Neutrophil (primary cell): ENCODE measurements at regions not wholly inside any gene's neighbourhood (a gene's known extent, or its start where the extent isn't known, plus 50 kb on each side); places are given as distances from the start of the nearest gene placed in this dataset.

Experiments
- H3K27ac ChIP-seq: fragments of 200-600 bp; sonication (generic); 2 replicates; pipeline ENCODE4 v1.5.1; 2016; ENCODE audit warnings: mild to moderate bottlenecking, moderate library complexity
- H3K27me3 ChIP-seq: fragments of 200-600 bp; sonication (generic); 2 replicates; pipeline ENCODE4 v1.6.0; 2016; ENCODE audit warnings: mild to moderate bottlenecking
- H3K36me3 ChIP-seq: fragments of 200-600 bp; sonication (generic); 2 replicates; pipeline ENCODE4 v1.5.1; 2017
- H3K4me1 ChIP-seq, 2 experiments: fragments of 200-600 bp in 1 of 2; sonication (generic) in 1 of 2; 1 replicate in 1 of 2; 2 replicates in 1 of 2; pipeline versions ENCODE4 v1.5.1 to v1.6.1; 2013 to 2016; ENCODE audit warnings: low read depth in 1 of 2, low read length in 1 of 2, mild to moderate bottlenecking in 1 of 2, moderate library complexity in 1 of 2; ENCODE audit not compliant: control insufficient read depth in 1 of 2, insufficient read depth in 1 of 2
- H3K4me3 ChIP-seq, 2 experiments: fragments of 200-600 bp in 1 of 2; sonication (generic) in 1 of 2; 1 replicate in 1 of 2; 2 replicates in 1 of 2; pipeline ENCODE4 v1.5.1; 2013 to 2016; ENCODE audit warnings: low read depth in 1 of 2, low read length in 1 of 2, mild to moderate bottlenecking in 1 of 2, moderate library complexity in 1 of 2
- H3K9me3 ChIP-seq: fragments of 200-600 bp; sonication (generic); 2 replicates; pipeline ENCODE4 v1.5.1; 2016
- TF ChIP-seq, protein P1 (sequence below): fragments of 200-600 bp; sonication (generic); IDR thresholded peaks from 2 replicates; pipeline ENCODE4 v1.5.1; 2016; ENCODE audit warnings: antibody characterized with exemption

DNA sequence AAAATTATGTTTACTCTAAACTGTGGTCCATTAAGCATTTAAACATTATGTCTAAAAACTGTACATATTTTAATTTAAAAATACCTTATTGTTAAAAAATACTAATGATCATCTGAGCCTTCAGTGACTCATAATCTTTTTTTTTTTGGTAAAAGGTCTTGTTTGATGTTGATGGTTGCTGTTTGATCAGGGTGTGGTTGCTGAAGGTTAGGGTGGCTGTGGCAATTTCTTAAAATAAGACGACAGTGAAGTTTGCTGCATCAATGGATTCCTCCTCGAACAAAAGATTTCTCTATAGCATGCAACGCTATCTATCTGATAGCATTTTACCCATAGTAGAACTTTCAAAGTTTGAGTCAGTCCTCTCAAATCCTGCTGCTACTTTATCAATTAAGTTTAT lies 180.0 kb upstream of the AHR start:
- H3K36me3 ChIP-seq, result no peaks in the 10 kb centered on the region
- H3K4me1 ChIP-seq, result peaks cover 30 to 33% of the 10 kb centered on the region in 2 experiments
- no peaks in the 10 kb centered on the region for H3K27me3 ChIP-seq
- TF ChIP-seq, protein P1, sequence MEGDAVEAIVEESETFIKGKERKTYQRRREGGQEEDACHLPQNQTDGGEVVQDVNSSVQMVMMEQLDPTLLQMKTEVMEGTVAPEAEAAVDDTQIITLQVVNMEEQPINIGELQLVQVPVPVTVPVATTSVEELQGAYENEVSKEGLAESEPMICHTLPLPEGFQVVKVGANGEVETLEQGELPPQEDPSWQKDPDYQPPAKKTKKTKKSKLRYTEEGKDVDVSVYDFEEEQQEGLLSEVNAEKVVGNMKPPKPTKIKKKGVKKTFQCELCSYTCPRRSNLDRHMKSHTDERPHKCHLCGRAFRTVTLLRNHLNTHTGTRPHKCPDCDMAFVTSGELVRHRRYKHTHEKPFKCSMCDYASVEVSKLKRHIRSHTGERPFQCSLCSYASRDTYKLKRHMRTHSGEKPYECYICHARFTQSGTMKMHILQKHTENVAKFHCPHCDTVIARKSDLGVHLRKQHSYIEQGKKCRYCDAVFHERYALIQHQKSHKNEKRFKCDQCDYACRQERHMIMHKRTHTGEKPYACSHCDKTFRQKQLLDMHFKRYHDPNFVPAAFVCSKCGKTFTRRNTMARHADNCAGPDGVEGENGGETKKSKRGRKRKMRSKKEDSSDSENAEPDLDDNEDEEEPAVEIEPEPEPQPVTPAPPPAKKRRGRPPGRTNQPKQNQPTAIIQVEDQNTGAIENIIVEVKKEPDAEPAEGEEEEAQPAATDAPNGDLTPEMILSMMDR, result no peak
- no peak overlapping the region for H3K27ac ChIP-seq
- H3K9me3 ChIP-seq, result no peaks in the 10 kb centered on the region
- H3K4me3 ChIP-seq, result no peak overlapping the region

DNA sequence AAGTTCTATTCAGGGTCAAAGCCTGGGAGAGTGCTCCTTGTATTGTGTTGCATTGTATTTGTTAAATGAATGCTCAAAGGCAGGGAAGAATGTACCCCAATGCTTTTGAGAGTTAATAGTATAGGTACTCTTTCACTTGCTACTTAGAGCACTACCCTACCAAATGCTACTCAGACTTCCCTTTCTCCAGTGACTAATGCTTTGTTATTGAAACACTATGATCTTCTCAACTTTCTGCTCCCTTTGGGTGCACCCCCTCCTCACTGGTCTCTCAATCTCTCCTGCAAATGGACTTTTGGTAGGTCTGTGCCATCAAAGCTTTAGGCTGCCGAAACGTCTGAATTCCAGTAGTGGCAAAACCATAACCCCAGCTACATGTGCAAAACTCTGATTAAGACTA lies 177.7 kb upstream of the AHR start:
- H3K27me3 ChIP-seq, result no peaks in the 10 kb centered on the region
- TF ChIP-seq, protein P1, result no peak
- peak overlapping the region; percentile 72 for H3K27ac ChIP-seq
- no peaks in the 10 kb centered on the region for H3K9me3 ChIP-seq
- H3K4me3 ChIP-seq, result no peak overlapping the region
- H3K4me1 ChIP-seq, result peaks cover 33 to 35% of the 10 kb centered on the region in 2 experiments
- H3K36me3 ChIP-seq, result no peaks in the 10 kb centered on the region

DNA sequence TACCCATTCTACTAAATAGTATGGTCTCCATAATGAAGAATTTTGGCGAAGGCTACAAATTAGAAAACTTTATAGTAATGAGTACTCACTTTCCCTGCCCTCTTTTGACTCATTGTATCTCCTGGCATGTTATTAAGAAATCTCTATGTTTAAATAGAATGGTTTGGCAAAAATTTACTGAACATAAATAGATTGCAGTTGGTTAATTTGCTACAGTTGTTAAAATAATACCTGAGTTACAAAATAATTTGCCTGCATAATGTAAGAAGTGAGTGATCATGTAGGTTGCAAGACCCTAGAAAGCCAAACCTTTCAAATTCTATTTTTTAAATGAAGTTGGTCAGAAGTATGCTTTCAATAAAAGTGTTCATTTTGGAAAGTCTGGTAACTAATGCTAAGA lies 176.8 kb upstream of the AHR start:
- Histone ChIP-seq H3K36me3 (no peaks in the 10 kb centered on the region), H3K27ac (peak overlapping the region; percentile 72)
- TF ChIP-seq, protein P1, result no peak

DNA sequence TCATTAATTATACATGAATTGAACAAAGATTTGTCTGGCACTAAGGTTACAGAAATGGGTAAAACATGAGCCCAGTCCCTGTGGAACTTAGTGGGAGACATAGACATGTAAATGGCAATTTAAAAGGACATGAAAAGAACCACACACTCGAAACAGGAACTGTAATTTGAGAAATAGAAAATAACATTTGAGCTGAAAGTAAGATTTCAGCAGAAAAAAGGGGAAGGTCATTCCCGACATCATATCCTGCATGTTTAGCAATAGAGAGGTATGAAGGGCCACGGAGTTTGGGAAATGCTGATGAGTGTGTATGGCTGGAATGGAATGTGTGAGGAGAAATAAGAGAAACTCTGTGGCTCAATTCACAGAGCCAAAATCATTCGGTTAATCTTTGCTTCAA lies 175.4 kb upstream of the AHR start:
- Histone ChIP-seq H3K9me3 (no peaks in the 10 kb centered on the region), H3K4me3 (no peak overlapping the region), H3K4me1 (peaks cover 33 to 35% of the 10 kb centered on the region in 2 experiments), H3K27me3 (no peaks in the 10 kb centered on the region), H3K27ac (peak overlapping the region; percentile 72), H3K36me3 (no peaks in the 10 kb centered on the region)
- TF ChIP-seq, protein P1, result no peak

More for the DNA sequence above, 176.8 kb upstream of the AHR start:
- peaks cover 33 to 35% of the 10 kb centered on the region in 2 experiments for H3K4me1 ChIP-seq
- H3K9me3 ChIP-seq, result no peaks in the 10 kb centered on the region
- no peaks in the 10 kb centered on the region for H3K27me3 ChIP-seq
- H3K4me3 ChIP-seq, result no peak overlapping the region

DNA sequence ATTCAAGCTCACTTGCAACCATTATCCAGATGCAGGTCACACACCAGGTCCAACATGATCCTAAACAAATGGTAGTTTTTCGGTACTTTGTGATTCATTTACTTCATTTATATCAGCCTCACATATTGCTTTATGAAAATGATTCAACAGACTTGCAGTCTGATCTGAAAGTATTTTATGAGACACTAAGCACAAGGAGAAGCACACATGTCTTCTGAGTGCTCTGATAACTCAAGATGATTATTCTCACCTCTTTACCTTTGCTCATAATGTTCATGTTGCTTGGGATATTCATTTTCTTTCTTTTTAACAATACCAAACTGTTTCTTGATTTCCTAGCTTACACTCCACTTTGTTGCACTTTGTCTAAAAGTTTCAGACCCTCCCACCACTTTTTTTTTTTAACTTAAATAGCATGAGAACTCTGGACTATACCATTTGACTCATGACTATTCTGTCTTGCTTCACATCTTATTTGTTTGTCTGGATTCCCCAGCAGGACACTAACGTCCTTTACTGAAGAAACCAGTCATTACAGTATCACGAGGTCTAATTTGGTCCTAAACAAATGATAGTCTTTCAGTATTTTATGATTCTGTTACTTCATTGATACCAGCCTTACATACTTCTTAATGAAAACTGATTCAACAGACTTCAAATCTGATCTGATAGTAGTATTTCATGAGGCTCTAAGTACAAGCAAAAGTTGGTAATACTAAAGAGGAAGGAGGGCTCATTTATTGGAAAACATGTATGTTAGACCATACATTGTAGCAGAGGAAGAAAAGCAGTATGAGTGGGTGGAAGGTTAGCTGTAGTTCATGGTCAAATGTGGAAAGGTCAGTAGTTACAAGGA lies 171.8 kb upstream of the AHR start:
- H3K27ac ChIP-seq, result no peak overlapping the region
- TF ChIP-seq, protein P1, result no peak
- no peak overlapping the region for H3K4me3 ChIP-seq
- H3K9me3 ChIP-seq, result no peaks in the 10 kb centered on the region
- no peaks in the 10 kb centered on the region for H3K36me3 ChIP-seq
- H3K4me1 ChIP-seq, result peaks cover 20 to 31% of the 10 kb centered on the region in 2 experiments
- H3K27me3 ChIP-seq, result no peaks in the 10 kb centered on the region
